ENCODE measurements at regions not wholly inside any gene's neighbourhood (a gene's known extent, or its start where the extent isn't known, plus 50 kb on each side); places are given as distances from the start of the nearest gene placed in this dataset.

- no peak for DNase-seq
These were observed 114.8 kb downstream of the BCOR start for GRCh38 chrX:39982948-39983347.

GRCh38 chrX:39983715-39984114 is 114.0 kb downstream of the BCOR start:
- no peak for DNase-seq

- DNase-seq = peak; percentile 51
These were observed 113.4 kb downstream of the BCOR start for GRCh38 chrX:39984191-39984956.

- DNase-seq = peak; percentile 61
These were observed 112.7 kb downstream of the BCOR start for GRCh38 chrX:39985071-39985470.

- no peak for DNase-seq
These were observed 112.2 kb downstream of the BCOR start for GRCh38 chrX:39985551-39985950.

GRCh38 chrX:39988496-39988895 is 109.3 kb downstream of the BCOR start:
- no peak for DNase-seq

GRCh38 chrX:39990388-39990787 is 107.4 kb downstream of the BCOR start:
- no peak for DNase-seq

- DNase-seq = no peak
These were observed 105.5 kb downstream of the BCOR start for GRCh38 chrX:39992300-39992699.

- no peak for DNase-seq
These were observed 102.3 kb downstream of the BCOR start for GRCh38 chrX:39995457-39995856.

- no peak for DNase-seq
These were observed 101.2 kb downstream of the BCOR start for GRCh38 chrX:39996536-39996935.

- no peak for DNase-seq
These were observed 98.9 kb downstream of the BCOR start for GRCh38 chrX:39998636-39999406.

Data from eye (tissue), 1 donor.